Duodenal mucosa (tissue), 2 donors: ENCODE measurements at regions not wholly inside any gene's neighbourhood (a gene's known extent, or its start where the extent isn't known, plus 50 kb on each side); places are given as distances from the start of the nearest gene placed in this dataset.
A peak's percentile ranks its signal among the peaks of the same experiment; 100 is the strongest.

Source experiments
- H3K27ac ChIP-seq: one replicate; pipeline ENCODE4 v1.7.0; 2013; ENCODE audit warnings: low read depth, low read length
- H3K27me3 ChIP-seq, 2 donors: one replicate each; pipeline ENCODE4 v1.7.0; 2013; ENCODE audit warnings: low read length in 2 of 2, control low read depth in 1 of 2; ENCODE audit not compliant: insufficient read depth in 2 of 2, control insufficient read depth in 1 of 2
- H3K36me3 ChIP-seq, 2 donors: one replicate each; pipeline ENCODE4 v1.7.0; 2013; ENCODE audit warnings: low read length in 2 of 2, control low read depth in 1 of 2; ENCODE audit not compliant: insufficient read depth in 2 of 2, control insufficient read depth in 1 of 2
- H3K4me1 ChIP-seq, 2 donors: one replicate each; pipeline ENCODE4 v1.7.0; 2013; ENCODE audit warnings: low read length in 2 of 2, control low read depth in 1 of 2; ENCODE audit not compliant: insufficient read depth in 2 of 2, control insufficient read depth in 1 of 2
- H3K4me3 ChIP-seq, 2 donors: one replicate each; pipeline ENCODE4 v1.7.0; 2013; ENCODE audit warnings: low read length in 2 of 2, low read depth in 1 of 2
- H3K9ac ChIP-seq, 2 donors: one replicate each; pipeline ENCODE4 v1.7.0; 2013; ENCODE audit warnings: low read length in 2 of 2, low read depth in 1 of 2
- H3K9me3 ChIP-seq, 2 donors: one replicate each; pipeline ENCODE4 v1.7.0; 2013; ENCODE audit warnings: low read length in 2 of 2, control low read depth in 1 of 2; ENCODE audit not compliant: control insufficient read depth in 1 of 2

DNA sequence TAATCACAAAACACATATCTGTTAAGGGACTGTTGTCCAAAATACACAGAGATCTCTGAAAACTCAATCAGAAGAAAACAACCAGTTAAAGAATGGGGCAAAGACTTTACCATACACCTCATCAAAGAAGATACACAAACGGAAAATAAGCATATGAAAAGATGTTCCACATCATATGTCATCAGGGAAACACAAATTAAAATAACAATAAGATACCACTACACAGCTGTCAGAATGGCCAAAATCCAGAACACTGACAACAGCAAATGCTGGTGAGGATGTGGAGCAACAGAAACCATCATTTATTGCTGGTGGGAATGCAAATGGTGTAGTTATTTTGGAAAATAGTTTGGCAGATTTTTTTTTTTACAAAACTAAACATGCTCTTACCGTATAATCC, 220.5 kb upstream of the FOXN3 start:
- Histone ChIP-seq H3K4me1 (peaks cover 0 to 32% of the 10 kb centered on the region in 2 donors), H3K27ac (no peak overlapping the region), H3K9me3 (no peaks in the 10 kb centered on the region), H3K4me3 (no peak overlapping the region), H3K36me3 (no peaks in the 10 kb centered on the region), H3K27me3 (no peaks in the 10 kb centered on the region), H3K9ac (no peak overlapping the region)

DNA sequence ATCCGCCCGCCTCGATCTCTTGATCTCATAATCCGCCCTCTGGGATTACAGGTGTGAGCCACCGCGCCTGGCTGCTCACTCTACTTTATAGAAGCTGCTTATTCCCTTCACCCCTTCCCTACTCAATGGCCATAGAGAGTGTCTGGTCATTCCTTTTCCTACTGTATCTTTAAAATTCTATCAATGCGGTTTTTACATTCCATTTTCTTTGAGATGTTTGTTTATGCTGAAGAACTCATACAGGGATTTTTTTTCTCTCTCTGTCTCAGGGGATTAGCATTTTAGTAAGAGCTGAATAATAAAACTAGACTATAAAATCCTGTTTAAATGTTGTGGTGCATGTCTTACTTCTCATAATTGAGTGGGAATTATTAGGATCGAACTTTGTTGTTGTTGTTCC, 218.6 kb upstream of the FOXN3 start:
- no peaks in the 10 kb centered on the region for H3K27me3 ChIP-seq
- no peak overlapping the region for H3K4me3 ChIP-seq
- no peaks in the 10 kb centered on the region for H3K36me3 ChIP-seq
- H3K27ac ChIP-seq, result no peak overlapping the region
- peaks cover 0 to 14% of the 10 kb centered on the region in 2 donors for H3K4me1 ChIP-seq
- H3K9ac ChIP-seq, result no peak overlapping the region
- no peaks in the 10 kb centered on the region for H3K9me3 ChIP-seq

DNA sequence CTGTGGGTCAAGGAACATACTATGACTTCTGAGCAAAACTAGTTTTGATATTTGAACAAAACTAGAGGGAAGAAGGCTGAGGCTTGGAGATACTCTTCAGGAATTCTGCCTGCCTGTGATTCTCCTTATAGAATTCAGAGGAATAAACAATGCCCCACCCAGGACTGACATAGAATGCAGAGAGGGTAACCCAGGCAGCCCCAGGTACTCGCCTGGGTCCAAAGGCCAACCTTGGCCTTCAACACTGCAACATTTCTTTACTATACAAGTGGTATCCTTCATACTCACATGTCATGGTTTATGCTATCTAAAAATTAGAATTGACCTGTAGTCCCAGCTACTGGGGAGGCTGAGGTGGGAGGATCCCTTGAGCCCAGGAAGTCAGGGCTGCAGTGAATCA, 217.0 kb upstream of the FOXN3 start:
- Histone ChIP-seq H3K4me1 (peaks cover 0 to 13% of the 10 kb centered on the region in 2 donors), H3K4me3 (no peak overlapping the region), H3K36me3 (no peaks in the 10 kb centered on the region), H3K27ac (no peak overlapping the region), H3K9me3 (no peaks in the 10 kb centered on the region), H3K27me3 (no peaks in the 10 kb centered on the region), H3K9ac (no peak overlapping the region)

DNA sequence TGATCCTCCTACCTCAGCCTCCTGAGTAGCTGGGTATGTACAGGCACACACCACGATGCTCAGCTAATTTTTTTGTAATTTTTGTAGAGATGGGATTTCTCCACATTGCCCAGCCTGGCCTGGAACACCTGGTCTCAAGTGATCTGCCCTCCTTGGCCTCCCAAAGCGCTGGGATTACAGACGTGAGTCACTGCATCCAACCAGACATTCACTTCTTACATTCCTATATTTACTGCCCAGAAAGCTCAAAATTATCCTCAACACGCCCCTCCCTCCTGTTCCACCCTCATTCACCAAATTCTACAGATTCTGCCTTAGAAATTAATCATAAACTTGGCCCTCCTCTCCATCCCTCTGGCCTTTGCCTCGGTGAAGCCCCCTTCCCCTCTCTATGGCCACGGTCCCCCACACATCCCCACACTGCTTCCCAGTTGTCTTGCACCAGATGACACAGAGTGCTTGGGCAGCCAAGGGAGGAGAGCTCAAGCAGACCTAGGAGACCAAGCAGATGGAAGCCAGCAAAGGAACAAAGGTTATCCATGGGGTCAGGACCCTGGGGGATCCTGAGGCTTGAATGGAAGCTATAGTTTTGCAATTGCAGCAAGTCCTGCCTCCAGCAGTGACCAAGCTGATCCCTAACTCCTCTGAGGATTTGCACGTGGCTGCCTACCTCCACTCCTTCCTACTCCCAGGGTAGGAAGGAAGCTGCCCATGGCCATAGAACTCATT, 213.2 kb upstream of the FOXN3 start:
- Histone ChIP-seq H3K27me3 (no peaks in the 10 kb centered on the region), H3K27ac (no peak overlapping the region), H3K9me3 (no peaks in the 10 kb centered on the region), H3K4me1 (peaks cover 0 to 13% of the 10 kb centered on the region in 2 donors), H3K36me3 (no peaks in the 10 kb centered on the region), H3K4me3 (no peak overlapping the region), H3K9ac (no peak overlapping the region)

DNA sequence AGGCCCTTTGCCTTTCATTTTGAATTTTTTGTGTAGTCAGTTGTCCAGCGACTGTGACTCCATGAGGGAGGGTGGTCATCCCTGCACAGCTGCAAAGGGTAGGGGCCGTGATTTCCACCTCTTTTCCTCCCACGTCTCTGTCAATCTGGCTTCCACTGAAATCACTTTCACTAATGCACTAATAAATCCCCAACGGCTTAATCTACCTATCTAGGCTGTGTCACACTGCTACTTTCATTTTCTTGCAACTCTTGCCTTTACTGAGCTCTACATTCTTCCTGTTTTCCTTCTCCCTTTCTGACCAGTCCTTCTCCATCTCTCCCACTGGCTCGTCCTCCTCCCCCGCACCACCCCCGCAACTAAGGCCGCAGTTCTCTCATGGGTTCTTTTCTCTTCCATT, 212.3 kb upstream of the FOXN3 start:
- Histone ChIP-seq H3K9me3 (no peaks in the 10 kb centered on the region), H3K36me3 (no peaks in the 10 kb centered on the region), H3K27me3 (no peaks in the 10 kb centered on the region), H3K9ac (no peak overlapping the region), H3K27ac (no peak overlapping the region), H3K4me3 (peak overlapping the region; percentile 37 to 45), H3K4me1 (peaks cover 0 to 13% of the 10 kb centered on the region in 2 donors)

DNA sequence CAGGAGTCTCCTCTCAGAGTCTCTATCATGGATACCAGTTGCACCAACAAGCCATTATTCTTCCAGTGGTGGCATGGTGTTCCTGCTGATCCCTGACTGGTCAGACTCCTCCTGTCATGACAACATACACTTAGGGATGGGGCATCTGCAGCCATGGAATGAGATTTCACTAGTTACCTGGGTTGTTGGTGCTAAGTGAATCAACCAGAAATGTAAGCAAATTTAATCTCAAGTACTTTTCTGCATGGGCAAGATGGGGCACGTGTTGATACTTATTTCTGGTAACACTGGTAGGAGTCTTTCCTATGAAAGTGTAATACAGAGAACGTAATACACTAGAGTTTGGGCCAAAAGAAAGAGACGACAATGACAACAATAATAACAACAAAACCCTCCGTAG, 211.5 kb upstream of the FOXN3 start:
- Histone ChIP-seq H3K27me3 (no peaks in the 10 kb centered on the region), H3K36me3 (no peaks in the 10 kb centered on the region), H3K4me1 (peaks cover 0 to 9% of the 10 kb centered on the region in 2 donors), H3K27ac (no peak overlapping the region), H3K9me3 (no peaks in the 10 kb centered on the region), H3K4me3 (no peak overlapping the region), H3K9ac (no peak overlapping the region)

DNA sequence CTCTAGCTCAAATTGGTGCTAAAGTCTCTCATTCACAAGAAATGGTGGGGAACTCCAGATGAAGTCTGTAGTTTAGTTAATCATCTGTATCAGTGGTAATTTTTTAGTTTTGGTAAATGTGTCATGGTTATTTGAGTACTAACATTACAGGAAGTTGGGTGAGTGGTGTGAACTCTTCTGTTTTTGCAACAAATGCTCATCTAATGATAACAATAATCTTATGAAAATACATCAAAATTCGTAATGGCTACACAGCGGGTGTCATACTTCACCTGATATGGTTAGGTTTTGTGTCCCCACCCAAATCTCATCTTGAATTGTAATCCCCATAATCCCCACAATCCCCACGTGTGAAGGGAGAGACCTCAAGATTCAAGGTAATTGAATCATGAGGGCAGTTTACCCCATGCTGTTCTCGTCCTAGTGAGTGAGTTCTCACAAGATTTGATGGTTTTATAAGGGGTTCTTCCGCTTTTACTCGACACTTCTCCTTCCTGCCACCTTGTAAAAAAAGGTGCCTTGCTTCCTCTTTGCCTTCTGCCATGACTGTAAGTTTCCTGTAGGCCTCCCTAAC, 209.3 kb upstream of the FOXN3 start:
- H3K27ac ChIP-seq, result no peak overlapping the region
- no peak overlapping the region for H3K4me3 ChIP-seq
- no peaks in the 10 kb centered on the region for H3K27me3 ChIP-seq
- H3K9me3 ChIP-seq, result no peaks in the 10 kb centered on the region
- H3K9ac ChIP-seq, result no peak overlapping the region
- peaks cover 5 to 9% of the 10 kb centered on the region in 2 donors for H3K4me1 ChIP-seq
- H3K36me3 ChIP-seq, result no peaks in the 10 kb centered on the region

DNA sequence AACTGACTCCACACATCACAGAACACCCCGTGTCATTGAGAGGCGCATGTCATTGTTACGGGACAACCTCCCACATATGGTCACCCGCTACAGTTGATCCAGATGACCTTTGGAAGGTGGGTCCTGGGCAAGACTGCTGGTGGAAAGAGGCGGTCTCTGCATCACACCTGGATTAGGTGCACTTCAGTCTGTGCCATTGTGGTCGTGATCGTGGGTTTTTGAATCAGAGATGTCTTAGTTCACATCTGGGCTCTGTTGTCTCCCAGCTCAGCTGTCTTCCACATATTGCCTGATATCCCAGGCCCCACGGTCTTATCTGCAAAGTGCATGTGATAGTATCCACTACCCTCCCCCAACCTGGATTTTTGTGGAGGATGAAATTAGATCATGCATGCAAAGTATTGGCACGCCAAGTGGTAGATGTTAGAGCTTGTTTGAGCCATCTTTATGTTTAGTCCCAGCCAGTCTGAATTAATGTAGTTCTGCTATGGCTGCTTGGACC, 208.7 kb upstream of the FOXN3 start:
- no peaks in the 10 kb centered on the region for H3K36me3 ChIP-seq
- H3K4me3 ChIP-seq, result no peak overlapping the region
- peaks cover 9 to 12% of the 10 kb centered on the region in 2 donors for H3K4me1 ChIP-seq
- no peak overlapping the region for H3K27ac ChIP-seq
- no peaks in the 10 kb centered on the region for H3K9me3 ChIP-seq
- H3K9ac ChIP-seq, result no peak overlapping the region
- H3K27me3 ChIP-seq, result no peaks in the 10 kb centered on the region

DNA sequence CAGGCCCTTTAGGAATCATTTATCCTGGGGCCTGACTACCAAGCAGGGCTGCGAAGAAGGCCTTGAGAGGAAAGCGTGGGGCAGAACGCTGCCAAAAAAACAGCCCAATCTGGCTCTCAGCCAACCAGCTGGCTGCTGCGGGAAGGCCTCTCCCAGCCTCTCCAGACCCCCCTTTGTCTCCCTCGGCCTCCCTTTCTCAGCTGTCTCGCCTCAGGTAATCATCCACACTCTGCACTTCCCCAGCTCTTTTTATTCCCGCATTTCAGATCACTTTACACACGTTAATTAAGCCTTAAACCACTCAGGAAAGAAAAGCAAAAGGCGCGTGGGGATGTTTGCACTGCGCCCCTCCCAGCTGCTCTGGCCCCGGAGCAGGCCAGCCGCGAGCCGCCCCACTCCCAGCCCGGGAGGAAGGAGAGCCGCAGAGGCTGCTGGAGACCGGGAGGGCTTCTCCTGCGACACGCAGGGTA, 208.2 kb upstream of the FOXN3 start:
- H3K9ac ChIP-seq, result no peak overlapping the region
- H3K4me1 ChIP-seq, result peaks cover 9 to 17% of the 10 kb centered on the region in 2 donors
- H3K27me3 ChIP-seq, result no peaks in the 10 kb centered on the region
- H3K36me3 ChIP-seq, result no peaks in the 10 kb centered on the region
- H3K27ac ChIP-seq, result no peak overlapping the region
- H3K9me3 ChIP-seq, result no peaks in the 10 kb centered on the region
- H3K4me3 ChIP-seq, result no peak overlapping the region

DNA sequence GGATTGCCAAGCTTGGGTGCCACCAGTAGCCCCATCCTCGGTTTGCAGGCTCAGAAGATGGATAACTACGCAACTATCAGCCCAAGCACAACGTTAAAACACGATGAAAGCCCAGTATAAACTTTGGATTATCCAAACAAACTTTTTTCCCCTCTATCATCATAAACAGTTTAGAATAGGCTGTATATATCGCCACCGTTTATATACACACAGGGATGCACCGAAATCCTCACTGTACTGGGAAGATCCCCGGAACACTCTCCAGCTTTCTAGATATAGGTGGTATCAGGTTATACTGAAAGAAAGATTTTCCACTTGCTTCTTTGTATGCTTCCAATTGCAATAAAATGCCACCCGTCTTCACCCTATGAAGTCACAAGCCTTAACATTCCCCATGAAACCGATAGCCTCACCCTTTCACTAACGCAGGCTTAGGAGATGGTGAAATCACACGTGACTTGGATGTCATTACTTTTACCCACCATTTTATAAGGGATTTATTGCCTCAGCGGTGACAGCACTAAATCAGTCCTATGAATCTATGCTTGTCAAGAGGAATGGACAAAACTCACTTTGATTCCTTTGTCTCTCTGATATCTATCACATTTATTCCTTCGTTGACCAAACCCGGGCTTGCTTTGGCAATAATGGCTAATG, 207.6 kb upstream of the FOXN3 start:
- H3K9ac ChIP-seq, result no peak overlapping the region
- no peaks in the 10 kb centered on the region for H3K27me3 ChIP-seq
- no peaks in the 10 kb centered on the region for H3K9me3 ChIP-seq
- H3K36me3 ChIP-seq, result no peaks in the 10 kb centered on the region
- H3K27ac ChIP-seq, result no peak overlapping the region
- peaks cover 9 to 23% of the 10 kb centered on the region in 2 donors for H3K4me1 ChIP-seq
- H3K4me3 ChIP-seq, result no peak overlapping the region
